Vagina (tissue), 2 donors: ENCODE measurements at regions not wholly inside any gene's neighbourhood (a gene's known extent, or its start where the extent isn't known, plus 50 kb on each side); places are given as distances from the start of the nearest gene placed in this dataset.

Experiments
- DNase-seq, 2 donors: peaks; one replicate each; pipeline ENCODE4 v3.0.0-alpha.2; 2017; ENCODE audit errors: extremely low spot score in 2 of 2
- H3K27ac ChIP-seq: fragments of 200-600 bp; sonication (generic); one replicate; pipeline ENCODE4 v1.5.1; 2019
- H3K27me3 ChIP-seq: fragments of 200-600 bp; sonication (generic); one replicate; pipeline ENCODE4 v1.5.1; 2019
- H3K36me3 ChIP-seq, 2 donors: fragments of 200-600 bp; sonication (generic); one replicate each; pipeline ENCODE4 v1.5.1; 2017 to 2019
- H3K4me1 ChIP-seq: fragments of 200-600 bp; sonication (generic); one replicate; pipeline ENCODE4 v1.5.1; 2019
- H3K4me3 ChIP-seq, 2 donors: fragments of 200-600 bp; sonication (generic); 1 replicate in 1 of 2; 2 replicates in 1 of 2; pipeline ENCODE4 v1.5.1; 2016 to 2019
- H3K9me3 ChIP-seq: fragments of 200-600 bp; sonication (generic); one replicate; pipeline ENCODE4 v1.5.1; 2019
- CTCF ChIP-seq, 3 experiments: fragments of 450-650 bp in 2 of 3; fragments of 200-600 bp in 1 of 3; sonication (generic) in 1 of 3; IDR thresholded peaks; one replicate each; pipeline ENCODE4 v1.5.1; 2017 to 2019; ENCODE audit warnings: antibody characterized with exemption in 3 of 3, mild to moderate bottlenecking in 2 of 3, moderate library complexity in 2 of 3
- POLR2A ChIP-seq, 2 donors: fragments of 450-650 bp; IDR thresholded peaks; one replicate each; pipeline ENCODE4 v1.6.1; 2017; ENCODE audit warnings: antibody characterized with exemption in 2 of 2, mild to moderate bottlenecking in 2 of 2, moderate library complexity in 2 of 2
- POLR2AphosphoS5 ChIP-seq, 2 donors: sonication (generic); formaldehyde crosslinking; IDR thresholded peaks; one replicate each; pipeline ENCODE4 v1.9.0; 2017; ENCODE audit warnings: antibody characterized with exemption in 2 of 2, mild to moderate bottlenecking in 2 of 2, low read depth in 1 of 2; ENCODE audit not compliant: insufficient read depth in 1 of 2
- intact Hi-C: fragments of 100-400 bp; cut with DNase I; formaldehyde crosslinking; loops from one replicate; pipeline ENCODE4 v1.15.1; 2023

DNA sequence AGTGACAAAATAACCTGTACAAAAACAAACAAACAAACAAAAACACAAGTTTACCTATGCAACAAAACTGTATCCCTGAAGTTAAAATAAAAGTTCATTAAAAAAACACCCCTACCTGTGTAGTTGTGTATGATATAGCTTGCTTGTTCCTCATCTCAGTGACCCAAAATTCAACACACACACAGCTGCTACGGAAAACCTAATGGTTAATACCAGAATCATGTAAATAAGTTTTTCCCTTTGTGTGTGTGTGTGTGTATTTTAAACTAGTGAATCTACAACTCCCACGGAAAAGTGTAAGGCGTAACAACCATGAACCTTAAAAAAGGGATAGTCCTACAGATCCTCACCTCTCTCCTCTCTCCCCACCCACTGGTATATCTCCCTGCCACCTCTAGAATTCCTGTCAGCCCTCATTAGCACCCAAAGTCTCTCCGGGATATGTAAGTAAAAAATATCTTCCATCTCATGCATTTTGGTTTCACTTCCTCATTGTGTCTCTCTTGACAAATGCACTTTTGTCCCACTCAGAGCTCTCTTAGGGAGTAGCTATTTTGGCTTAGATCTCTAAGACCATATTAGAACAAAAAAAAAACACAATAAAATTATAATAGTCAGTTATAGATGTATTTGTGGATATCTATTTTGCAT, 2236.5 kb downstream of the PCDH9 start:
- intact Hi-C loops: no loop called here
- no peaks in the 10 kb centered on the region for H3K36me3 ChIP-seq
- no peak overlapping the region for H3K4me3 ChIP-seq
- DNase-seq: no peak
- no peaks in the 10 kb centered on the region for H3K27me3 ChIP-seq
- H3K4me1 ChIP-seq: no peaks in the 10 kb centered on the region
- no peak for TF ChIP-seq POLR2A (IDR thresholded peaks at IDR 0.05)
- TF ChIP-seq CTCF (IDR thresholded peaks at IDR 0.05): no peak
- no peak for TF ChIP-seq POLR2AphosphoS5 (IDR thresholded peaks at IDR 0.05; ENCODE audit: insufficient read depth in 1 of 2, low read depth in 1 of 2)
- H3K9me3 ChIP-seq: no peaks in the 10 kb centered on the region
- no peak overlapping the region for H3K27ac ChIP-seq

DNA sequence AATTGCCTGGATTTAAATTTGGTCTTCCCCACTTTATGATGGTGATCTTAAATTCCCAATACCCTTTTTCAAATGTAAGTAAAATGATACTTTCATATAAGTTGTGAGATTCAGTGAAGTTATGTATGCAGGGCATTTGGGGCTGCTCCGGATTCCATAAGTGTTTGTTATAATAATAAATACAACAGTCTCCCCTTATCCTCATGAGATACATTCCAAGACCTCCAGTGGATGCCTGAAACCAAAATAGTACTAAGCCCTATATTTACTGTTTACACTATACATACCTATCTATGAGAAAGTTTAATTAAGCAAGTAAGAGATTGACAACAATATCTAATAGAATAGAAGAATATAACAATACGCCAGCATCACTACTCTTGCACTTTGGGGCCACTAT, 2237.8 kb downstream of the PCDH9 start:
- intact Hi-C loops: no loop called here
- TF ChIP-seq POLR2AphosphoS5 (IDR thresholded peaks at IDR 0.05; ENCODE audit: insufficient read depth in 1 of 2, low read depth in 1 of 2) (no peak), CTCF (IDR thresholded peaks at IDR 0.05) (no peak), POLR2A (IDR thresholded peaks at IDR 0.05) (no peak)

GRCh38 chr13:64985075-64985474, 2245.1 kb downstream of the PCDH9 start:
- TF ChIP-seq CTCF (IDR thresholded peaks at IDR 0.05) (no peak), POLR2A (IDR thresholded peaks at IDR 0.05) (no peak), POLR2AphosphoS5 (IDR thresholded peaks at IDR 0.05; ENCODE audit: insufficient read depth in 1 of 2, low read depth in 1 of 2) (no peak)
- H3K4me1 ChIP-seq: no peaks in the 10 kb centered on the region
- no peak for DNase-seq
- no peaks in the 10 kb centered on the region for H3K27me3 ChIP-seq
- no peak overlapping the region for H3K4me3 ChIP-seq
- no peaks in the 10 kb centered on the region for H3K9me3 ChIP-seq
- H3K27ac ChIP-seq: no peak overlapping the region
- H3K36me3 ChIP-seq: no peaks in the 10 kb centered on the region
- intact Hi-C loops: no loop called here

More for the DNA sequence above, 2237.8 kb downstream of the PCDH9 start:
- Histone ChIP-seq H3K9me3 (no peaks in the 10 kb centered on the region), H3K27me3 (no peaks in the 10 kb centered on the region), H3K27ac (no peak overlapping the region), H3K4me1 (no peaks in the 10 kb centered on the region), H3K4me3 (no peak overlapping the region), H3K36me3 (no peaks in the 10 kb centered on the region)
- DNase-seq: no peak

GRCh38 chr13:64962404-64962803, 2267.7 kb downstream of the PCDH9 start:
- H3K27me3 ChIP-seq: no peaks in the 10 kb centered on the region
- no peak overlapping the region for H3K27ac ChIP-seq
- intact Hi-C loops: no loop called here
- no peak overlapping the region for H3K4me3 ChIP-seq
- no peaks in the 10 kb centered on the region for H3K36me3 ChIP-seq
- no peaks in the 10 kb centered on the region for H3K9me3 ChIP-seq
- TF ChIP-seq CTCF (IDR thresholded peaks at IDR 0.05) (no peak), POLR2A (IDR thresholded peaks at IDR 0.05) (no peak), POLR2AphosphoS5 (IDR thresholded peaks at IDR 0.05; ENCODE audit: insufficient read depth in 1 of 2, low read depth in 1 of 2) (no peak)
- DNase-seq: no peak
- H3K4me1 ChIP-seq: no peaks in the 10 kb centered on the region

GRCh38 chr13:64959276-64959675, 2270.9 kb downstream of the PCDH9 start:
- intact Hi-C loops: no loop called here
- no peak for DNase-seq
- H3K4me1 ChIP-seq: no peaks in the 10 kb centered on the region
- H3K36me3 ChIP-seq: no peaks in the 10 kb centered on the region
- no peaks in the 10 kb centered on the region for H3K27me3 ChIP-seq
- no peaks in the 10 kb centered on the region for H3K9me3 ChIP-seq
- no peak overlapping the region for H3K4me3 ChIP-seq
- H3K27ac ChIP-seq: no peak overlapping the region
- TF ChIP-seq CTCF (IDR thresholded peaks at IDR 0.05) (no peak), POLR2A (IDR thresholded peaks at IDR 0.05) (no peak), POLR2AphosphoS5 (IDR thresholded peaks at IDR 0.05; ENCODE audit: insufficient read depth in 1 of 2, low read depth in 1 of 2) (no peak)
